K562 (cell line): ENCODE measurements at regions not wholly inside any gene's neighbourhood (a gene's known extent, or its start where the extent isn't known, plus 50 kb on each side); places are given as distances from the start of the nearest gene placed in this dataset.

Experiments used
- ATAC-seq: fragments of 200-7000 bp; cut with Tn5 transposase; 3 replicates; pipeline ENCODE4 v1.9.1; 2020; ENCODE audit warnings: moderate library complexity
- BruUV-seq: library from RNA; stranded (reverse); fragments of 400-500 nt; replicated peaks from 2 replicates; lab custom pipeline; 2021; lab: Mats Ljungman, UMichigan
- CTCF ChIA-PET: fragments of 300-600 bp; formaldehyde crosslinking; extraction: SDS; loops from one replicate; lab custom pipeline; 2021; ENCODE audit warnings: low intra/inter-chr PET ratio; lab: Yijun Ruan, JAX
- POLR2A ChIA-PET: fragments of 300-600, 350-650 bp; sonication (Branson Sonifier 250); formaldehyde crosslinking; extraction: SDS; loops from one replicate; lab custom pipeline; 2021; ENCODE audit warnings: antibody characterized with exemption, inconsistent platforms; lab: Yijun Ruan, JAX
- DNase-seq, 4 experiments: peaks; one replicate each; pipeline versions ENCODE4 v3.0.0 to v3.0.0-alpha.2; 2011 to 2018; ENCODE audit warnings: low spot score in 3 of 4, mixed read lengths in 3 of 4; ENCODE audit errors: extremely low read depth in 1 of 4
- FAIRE-seq: peaks from 2 replicates; lab custom pipeline; 2011; peaks lifted over from hg19 to GRCh38; lab: Jason Lieb, UNC
- H2AFZ ChIP-seq: 2 replicates; pipeline ENCODE4 v1.6.0; 2011; ENCODE audit warnings: low read depth, low read length, control low read depth, inconsistent platforms
- H3K27ac ChIP-seq: fragments of 200-600 bp; 3 replicates; pipeline ENCODE4 v1.8.0; 2011; ENCODE audit warnings: low read depth, mild to moderate bottlenecking, control low read depth, inconsistent platforms, low read length, moderate library complexity, mixed read lengths; ENCODE audit errors: extremely low read depth
- H3K27me3 ChIP-seq, 2 experiments: fragments of 300-600 bp in 1 of 2; 2 replicates in 1 of 2; 3 replicates in 1 of 2; pipeline versions ENCODE4 v1.6.0 to v1.8.0; 2011; ENCODE audit warnings: inconsistent platforms in 2 of 2, low read length in 2 of 2, mild to moderate bottlenecking in 1 of 2, mixed read lengths in 1 of 2, moderate library complexity in 1 of 2; ENCODE audit not compliant: control insufficient read depth in 2 of 2, insufficient read depth in 2 of 2
- H3K36me3 ChIP-seq: fragments of 300-600 bp; 3 replicates; pipeline ENCODE4 v1.8.0; 2011; ENCODE audit warnings: mild to moderate bottlenecking, low read length, inconsistent platforms; ENCODE audit not compliant: control insufficient read depth, insufficient read depth
- H3K4me1 ChIP-seq, 2 experiments: fragments of 200-600 bp in 1 of 2; replicated peaks in 1 of 2; 2 replicates in 1 of 2; 3 replicates in 1 of 2; pipeline versions ENCODE4 v1.5.1 to v1.8.0; 2011; ENCODE audit warnings: inconsistent platforms in 2 of 2, low read length in 2 of 2, mild to moderate bottlenecking in 1 of 2, mixed read lengths in 1 of 2, moderate library complexity in 1 of 2; ENCODE audit not compliant: control insufficient read depth in 2 of 2, insufficient read depth in 2 of 2
- H3K4me2 ChIP-seq: 2 replicates; pipeline ENCODE4 v1.6.1; 2011; ENCODE audit warnings: low read length, control low read depth, inconsistent platforms, mixed read lengths; ENCODE audit not compliant: insufficient read depth
- H3K4me3 ChIP-seq: fragments of 200-600 bp; sonication (generic), shearing (Covaris generic); 2 replicates; pipeline ENCODE4 v1.5.1; 2016; ENCODE audit warnings: control low read depth, inconsistent platforms
- H3K79me2 ChIP-seq: fragments of 200-600 bp; 3 replicates; pipeline ENCODE4 v1.8.0; 2011; ENCODE audit warnings: low read length, inconsistent platforms; ENCODE audit not compliant: control insufficient read depth, insufficient read depth
- H3K9ac ChIP-seq, 2 experiments: 2 replicates each; pipeline versions ENCODE4 v1.6.0 to v1.6.1; 2011; ENCODE audit warnings: low read depth in 2 of 2, low read length in 2 of 2, control low read depth in 1 of 2, inconsistent platforms in 1 of 2, mild to moderate bottlenecking in 1 of 2, mixed read lengths in 1 of 2; ENCODE audit not compliant: insufficient read depth in 1 of 2
- H3K9me1 ChIP-seq: one replicate; pipeline ENCODE4 v1.6.0; 2011; ENCODE audit warnings: inconsistent platforms, mild to moderate bottlenecking, low read length, moderate library complexity; ENCODE audit not compliant: control insufficient read depth, insufficient read depth
- H3K9me3 ChIP-seq: replicated peaks from 2 replicates; pipeline ENCODE4 v1.5.1; 2011; ENCODE audit warnings: low read depth, low read length, inconsistent platforms; ENCODE audit not compliant: control insufficient read depth, insufficient read depth
- H4K20me1 ChIP-seq: replicated peaks from 2 replicates; pipeline ENCODE4 v1.6.1; 2011; ENCODE audit warnings: low read length, inconsistent platforms, mixed read lengths; ENCODE audit not compliant: control insufficient read depth, insufficient read depth
- BRF1 ChIP-seq: IDR thresholded peaks from 3 replicates; pipeline ENCODE4 v1.6.1; 2011; ENCODE audit warnings: borderline replicate concordance, mild to moderate bottlenecking; ENCODE audit not compliant: insufficient read length; ENCODE audit errors: extremely low read depth
- C11orf30 ChIP-seq: fragments of 450-650 bp; IDR thresholded peaks from 2 replicates; pipeline ENCODE4 v1.6.1; 2016; ENCODE audit warnings: low read depth, mild to moderate bottlenecking
- DIDO1 ChIP-seq: fragments of 450-650 bp; IDR thresholded peaks from 2 replicates; pipeline ENCODE4 v1.6.1; 2016; ENCODE audit warnings: low read depth, missing biosample characterization, missing genetic modification characterization
- MAFF ChIP-seq: IDR thresholded peaks from 2 replicates; pipeline ENCODE4 v1.6.1; 2012; ENCODE audit warnings: low read length, improper control_type of control experiment
- MAFG ChIP-seq: fragments of 450-650 bp; conservative IDR thresholded peaks from 2 replicates; pipeline ENCODE4 v1.6.1; 2016; ENCODE audit warnings: missing genetic modification characterization, missing compliant biosample characterization
- MAFK ChIP-seq: IDR thresholded peaks from 2 replicates; pipeline ENCODE4 v1.6.1; 2011; ENCODE audit warnings: low read length, improper control_type of control experiment
- NR1H2 ChIP-seq: sonication (generic); formaldehyde crosslinking; IDR thresholded peaks from 2 replicates; pipeline ENCODE4 v1.4.0; 2020; ENCODE audit warnings: mild to moderate bottlenecking, missing genetic modification reagents
- RBM25 ChIP-seq: fragments of 200-400 bp; formaldehyde crosslinking; IDR thresholded peaks from 2 replicates; pipeline ENCODE4 v1.6.1; 2018; ENCODE audit warnings: low read length, low read depth, moderate library complexity; ENCODE audit not compliant: severe bottlenecking
- ZNF212 ChIP-seq: fragments of 450-650 bp; formaldehyde crosslinking; IDR thresholded peaks from 2 replicates; pipeline ENCODE4 v1.4.0; 2020; ENCODE audit warnings: mild to moderate bottlenecking
- ZNF316 ChIP-seq: fragments of 450-650 bp; IDR thresholded peaks from 2 replicates; pipeline ENCODE4 v1.6.1; 2016
- ZNF347 ChIP-seq: fragments of 450-650 bp; formaldehyde crosslinking; IDR thresholded peaks from 2 replicates; pipeline ENCODE4 v1.4.0; 2020; ENCODE audit warnings: low read depth, mild to moderate bottlenecking, moderate library complexity
- whole genome bisulfite sequencing: fragments of 100-300 bp; shearing (Covaris generic); methylation state at CpG from one replicate; pipeline ENCODE4 v1.1.6; 2016; ENCODE audit warnings: low coverage, mixed read lengths; ENCODE audit not compliant: insufficient coverage; ENCODE audit errors: missing lambda C conversion rate; 5-methylcytosine and 5-hydroxymethylcytosine counted together
- in situ Hi-C: fragments of 300-500 bp; cut with MboI; formaldehyde crosslinking; loops from 4 replicates; pipeline ENCODE4 v1.15.0; 2018; ENCODE audit warnings: inconsistent platforms, mixed read lengths
- intact Hi-C: fragments of 100-400 bp; cut with micrococcal nuclease; formaldehyde crosslinking; loops from 2 replicates; pipeline ENCODE4 v1.14.2; 2022

- TF ChIP-seq ZNF347 (CRISPR knock-in tag): no peak
- TF ChIP-seq NR1H2 (CRISPR knock-in tag): no peak
Observed at GRCh38 chr1:189567890-189568289, 909.8 kb downstream of the BRINP3 start (continued).

DNA sequence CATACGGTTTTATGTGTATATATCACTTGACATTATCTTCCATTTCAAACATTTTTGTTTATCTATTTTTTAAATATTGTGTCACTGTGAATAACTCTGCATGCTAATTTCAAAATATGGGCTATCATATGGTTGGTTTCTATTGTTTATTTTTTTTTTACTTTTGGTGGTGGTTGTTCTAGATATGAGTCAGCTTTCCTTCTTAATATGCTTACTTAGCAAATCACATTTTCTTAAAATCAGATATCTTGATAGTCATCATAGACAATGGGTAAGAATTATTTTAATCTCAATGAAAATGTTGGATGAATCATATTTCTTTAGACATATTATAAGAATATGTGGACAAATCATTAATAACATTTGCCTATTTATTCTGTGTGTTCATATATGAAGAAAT, 881.5 kb downstream of the BRINP3 start:
- no peaks in the 10 kb centered on the region for H3K9me1 ChIP-seq
- H3K9ac ChIP-seq: no peak overlapping the region
- no peak for FAIRE-seq
- intact Hi-C loops: no loop called here
- no peak for DNase-seq
- ATAC-seq: no peak
- no TSS peak for BruUV-seq
- no peak overlapping the region for H2AFZ ChIP-seq
- POLR2A ChIA-PET: no interaction called here
- TF ChIP-seq C11orf30 (peak; percentile 69), MAFG (tag) (peak; percentile 72), RBM25 (no peak), ZNF212 (CRISPR knock-in tag) (no peak), DIDO1 (tag) (no peak), ZNF316 (peak; percentile 93), MAFF (peak; percentile 41; the same call in 1 of the 2 replicates), MAFK (peak; percentile 40; the same call in 1 of the 2 replicates), BRF1 (no peak)
- no peak overlapping the region for H3K27ac ChIP-seq
- no peak overlapping the region for H3K4me2 ChIP-seq
- CTCF ChIA-PET: no interaction called here
- H3K9me3 ChIP-seq: no peaks in the 10 kb centered on the region
- WGBS: 3% methylated on average over 1 of the region's 1 CpG
- H4K20me1 ChIP-seq: no peaks in the 10 kb centered on the region
- in situ Hi-C loops: no loop called here
- no peaks in the 10 kb centered on the region for H3K36me3 ChIP-seq
- H3K79me2 ChIP-seq: no peaks in the 10 kb centered on the region
- no peak overlapping the region for H3K4me3 ChIP-seq
- H3K4me1 ChIP-seq: no peaks in the 10 kb centered on the region
- H3K27me3 ChIP-seq: no peaks in the 10 kb centered on the region
